K562 (cell line): ENCODE measurements at regions not wholly inside any gene's neighbourhood (a gene's known extent, or its start where the extent isn't known, plus 50 kb on each side); places are given as distances from the start of the nearest gene placed in this dataset.
A peak's percentile ranks its signal among the peaks of the same experiment; 100 is the strongest.

Experiments
- ATAC-seq: fragments of 200-7000 bp; cut with Tn5 transposase; 3 replicates; pipeline ENCODE4 v1.9.1; 2020; ENCODE audit warnings: moderate library complexity
- BruUV-seq: library from RNA; stranded (reverse); fragments of 400-500 nt; replicated peaks from 2 replicates; lab custom pipeline; 2021; lab: Mats Ljungman, UMichigan
- CTCF ChIA-PET: fragments of 300-600 bp; formaldehyde crosslinking; extraction: SDS; loops from one replicate; lab custom pipeline; 2021; ENCODE audit warnings: low intra/inter-chr PET ratio; lab: Yijun Ruan, JAX
- POLR2A ChIA-PET: fragments of 300-600, 350-650 bp; sonication (Branson Sonifier 250); formaldehyde crosslinking; extraction: SDS; loops from one replicate; lab custom pipeline; 2021; ENCODE audit warnings: antibody characterized with exemption, inconsistent platforms; lab: Yijun Ruan, JAX
- DNase-seq, 4 experiments: peaks; one replicate each; pipeline versions ENCODE4 v3.0.0 to v3.0.0-alpha.2; 2011 to 2018; ENCODE audit warnings: low spot score in 3 of 4, mixed read lengths in 3 of 4; ENCODE audit errors: extremely low read depth in 1 of 4
- FAIRE-seq: peaks from 2 replicates; lab custom pipeline; 2011; peaks lifted over from hg19 to GRCh38; lab: Jason Lieb, UNC
- H2AFZ ChIP-seq: 2 replicates; pipeline ENCODE4 v1.6.0; 2011; ENCODE audit warnings: low read depth, low read length, control low read depth, inconsistent platforms
- H3K27ac ChIP-seq: fragments of 200-600 bp; 3 replicates; pipeline ENCODE4 v1.8.0; 2011; ENCODE audit warnings: low read depth, mild to moderate bottlenecking, control low read depth, inconsistent platforms, low read length, moderate library complexity, mixed read lengths; ENCODE audit errors: extremely low read depth
- H3K27me3 ChIP-seq, 2 experiments: fragments of 300-600 bp in 1 of 2; 2 replicates in 1 of 2; 3 replicates in 1 of 2; pipeline versions ENCODE4 v1.6.0 to v1.8.0; 2011; ENCODE audit warnings: inconsistent platforms in 2 of 2, low read length in 2 of 2, mild to moderate bottlenecking in 1 of 2, mixed read lengths in 1 of 2, moderate library complexity in 1 of 2; ENCODE audit not compliant: control insufficient read depth in 2 of 2, insufficient read depth in 2 of 2
- H3K36me3 ChIP-seq: fragments of 300-600 bp; 3 replicates; pipeline ENCODE4 v1.8.0; 2011; ENCODE audit warnings: mild to moderate bottlenecking, low read length, inconsistent platforms; ENCODE audit not compliant: control insufficient read depth, insufficient read depth
- H3K4me1 ChIP-seq, 2 experiments: fragments of 200-600 bp in 1 of 2; replicated peaks in 1 of 2; 2 replicates in 1 of 2; 3 replicates in 1 of 2; pipeline versions ENCODE4 v1.5.1 to v1.8.0; 2011; ENCODE audit warnings: inconsistent platforms in 2 of 2, low read length in 2 of 2, mild to moderate bottlenecking in 1 of 2, mixed read lengths in 1 of 2, moderate library complexity in 1 of 2; ENCODE audit not compliant: control insufficient read depth in 2 of 2, insufficient read depth in 2 of 2
- H3K4me2 ChIP-seq: 2 replicates; pipeline ENCODE4 v1.6.1; 2011; ENCODE audit warnings: low read length, control low read depth, inconsistent platforms, mixed read lengths; ENCODE audit not compliant: insufficient read depth
- H3K4me3 ChIP-seq: fragments of 200-600 bp; sonication (generic), shearing (Covaris generic); 2 replicates; pipeline ENCODE4 v1.5.1; 2016; ENCODE audit warnings: control low read depth, inconsistent platforms
- H3K79me2 ChIP-seq: fragments of 200-600 bp; 3 replicates; pipeline ENCODE4 v1.8.0; 2011; ENCODE audit warnings: low read length, inconsistent platforms; ENCODE audit not compliant: control insufficient read depth, insufficient read depth
- H3K9ac ChIP-seq, 2 experiments: 2 replicates each; pipeline versions ENCODE4 v1.6.0 to v1.6.1; 2011; ENCODE audit warnings: low read depth in 2 of 2, low read length in 2 of 2, control low read depth in 1 of 2, inconsistent platforms in 1 of 2, mild to moderate bottlenecking in 1 of 2, mixed read lengths in 1 of 2; ENCODE audit not compliant: insufficient read depth in 1 of 2
- H3K9me1 ChIP-seq: one replicate; pipeline ENCODE4 v1.6.0; 2011; ENCODE audit warnings: inconsistent platforms, mild to moderate bottlenecking, low read length, moderate library complexity; ENCODE audit not compliant: control insufficient read depth, insufficient read depth
- H3K9me3 ChIP-seq: replicated peaks from 2 replicates; pipeline ENCODE4 v1.5.1; 2011; ENCODE audit warnings: low read depth, low read length, inconsistent platforms; ENCODE audit not compliant: control insufficient read depth, insufficient read depth
- H4K20me1 ChIP-seq: replicated peaks from 2 replicates; pipeline ENCODE4 v1.6.1; 2011; ENCODE audit warnings: low read length, inconsistent platforms, mixed read lengths; ENCODE audit not compliant: control insufficient read depth, insufficient read depth
- BMI1 ChIP-seq: fragments of 150-350 bp; IDR thresholded peaks from 2 replicates; pipeline ENCODE4 v1.6.1; 2014; ENCODE audit warnings: low read length
- CBX5 ChIP-seq: IDR thresholded peaks from 2 replicates; pipeline ENCODE4 v1.6.1; 2014; ENCODE audit warnings: low read depth, borderline replicate concordance
- CREB5 ChIP-seq: fragments of 250-450 bp; sonication (Bioruptor Pico); IDR thresholded peaks from 2 replicates; pipeline ENCODE4 v1.5.0; 2020; ENCODE audit warnings: mild to moderate bottlenecking
- FOXK1 ChIP-seq: sonication (generic); formaldehyde crosslinking; IDR thresholded peaks from 2 replicates; pipeline ENCODE4 v1.8.0; 2022; ENCODE audit warnings: missing genetic modification reagents, mild to moderate bottlenecking, borderline replicate concordance
- MEIS2 ChIP-seq: fragments of 450-650 bp; IDR thresholded peaks from 2 replicates; pipeline ENCODE4 v1.6.1; 2014; ENCODE audit warnings: mild to moderate bottlenecking; ENCODE audit not compliant: partially characterized antibody
- MYC ChIP-seq, 2 experiments: fragments of 250-450 bp in 1 of 2; sonication (Bioruptor Pico) in 1 of 2; IDR thresholded peaks; 2 replicates each; pipeline versions ENCODE4 v1.5.1 to v1.6.1; 2012 to 2021; ENCODE audit warnings: low read depth in 2 of 2, borderline replicate concordance in 1 of 2, improper control_type of control experiment in 1 of 2, low read length in 1 of 2, mild to moderate bottlenecking in 1 of 2, moderate library complexity in 1 of 2
- RBM25 ChIP-seq: fragments of 200-400 bp; formaldehyde crosslinking; IDR thresholded peaks from 2 replicates; pipeline ENCODE4 v1.6.1; 2018; ENCODE audit warnings: low read length, low read depth, moderate library complexity; ENCODE audit not compliant: severe bottlenecking
- SP1 ChIP-seq: sonication (generic); formaldehyde crosslinking; IDR thresholded peaks from 2 replicates; pipeline ENCODE4 v1.8.1; 2022; ENCODE audit warnings: mild to moderate bottlenecking, missing genetic modification reagents
- TARDBP ChIP-seq: fragments of 450-650 bp; IDR thresholded peaks from 2 replicates; pipeline ENCODE4 v1.6.1; 2016
- THAP7 ChIP-seq: fragments of 250-450 bp; sonication (Bioruptor Pico); IDR thresholded peaks from 2 replicates; pipeline ENCODE4 v1.5.0; 2021
- ZBTB33 ChIP-seq: sonication (generic); formaldehyde crosslinking; IDR thresholded peaks from 2 replicates; pipeline ENCODE4 v1.8.1; 2023; ENCODE audit warnings: mild to moderate bottlenecking, missing genetic modification reagents
- ZBTB9 ChIP-seq: fragments of 450-650 bp; formaldehyde crosslinking; IDR thresholded peaks from 2 replicates; pipeline ENCODE4 v1.4.0; 2020; ENCODE audit warnings: mild to moderate bottlenecking, moderate library complexity
- ZKSCAN1 ChIP-seq: fragments of 150-350 bp; IDR thresholded peaks from 2 replicates; pipeline ENCODE4 v1.6.1; 2016; ENCODE audit warnings: low read depth, low read length
- ZNF586 ChIP-seq: fragments of 450-650 bp; formaldehyde crosslinking; conservative IDR thresholded peaks from 2 replicates; pipeline ENCODE4 v1.4.0; 2020; ENCODE audit warnings: mild to moderate bottlenecking, moderate library complexity
- ZNF695 ChIP-seq: fragments of 450-650 bp; formaldehyde crosslinking; IDR thresholded peaks from 2 replicates; pipeline ENCODE4 v1.4.0; 2020; ENCODE audit warnings: mild to moderate bottlenecking, moderate library complexity
- WGBS: fragments of 100-300 bp; shearing (Covaris generic); methylation state at CpG from one replicate; pipeline ENCODE4 v1.1.6; 2016; ENCODE audit warnings: low coverage, mixed read lengths; ENCODE audit not compliant: insufficient coverage; ENCODE audit errors: missing lambda C conversion rate; 5-methylcytosine and 5-hydroxymethylcytosine counted together
- in situ Hi-C: fragments of 300-500 bp; cut with MboI; formaldehyde crosslinking; loops from 4 replicates; pipeline ENCODE4 v1.15.0; 2018; ENCODE audit warnings: inconsistent platforms, mixed read lengths
- intact Hi-C: fragments of 100-400 bp; cut with micrococcal nuclease; formaldehyde crosslinking; loops from 2 replicates; pipeline ENCODE4 v1.14.2; 2022
- TF ChIP-seq, protein P1 (sequence below): fragments of 200-800 bp; sonication (Bioruptor generic); IDR thresholded peaks from 2 replicates; pipeline ENCODE4 v1.6.1; 2017; ENCODE audit warnings: missing genetic modification characterization, missing compliant biosample characterization

DNA sequence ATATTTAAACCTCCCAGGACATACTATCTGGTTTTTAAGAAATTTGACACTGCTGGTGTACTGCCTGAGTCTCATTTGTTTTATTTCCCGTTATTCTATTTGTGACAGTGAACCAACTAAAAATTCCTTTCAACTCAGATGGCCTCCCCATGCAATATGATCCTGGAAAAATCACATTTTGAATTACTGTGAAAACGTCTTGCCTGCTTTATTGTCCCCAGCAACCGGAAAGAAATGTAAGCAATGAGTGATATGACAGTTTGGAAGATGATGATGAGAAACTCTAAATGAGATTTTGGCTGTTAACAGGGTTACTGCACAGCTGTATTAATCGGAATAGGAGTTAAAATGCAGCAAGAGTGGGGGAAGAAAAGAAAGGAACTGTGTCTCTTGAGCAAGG, 590.7 kb upstream of the CDH5 start (continued):
- no peak for TF ChIP-seq ZBTB9 (CRISPR knock-in tag)
- TF ChIP-seq MEIS2: no peak
- TF ChIP-seq ZBTB33 (CRISPR knock-in tag): no peak
- no peak for TF ChIP-seq MYC (IDR thresholded peaks at IDR 0.05; ENCODE audit: low read depth, low read length)
- no peak for TF ChIP-seq MYC (CRISPR knock-in tag; IDR thresholded peaks at IDR 0.05; ENCODE audit: borderline replicate concordance, low read depth)
- no peak for TF ChIP-seq BMI1
- no peak for TF ChIP-seq ZKSCAN1
- TF ChIP-seq, all 486 proteins: peak for 0

DNA sequence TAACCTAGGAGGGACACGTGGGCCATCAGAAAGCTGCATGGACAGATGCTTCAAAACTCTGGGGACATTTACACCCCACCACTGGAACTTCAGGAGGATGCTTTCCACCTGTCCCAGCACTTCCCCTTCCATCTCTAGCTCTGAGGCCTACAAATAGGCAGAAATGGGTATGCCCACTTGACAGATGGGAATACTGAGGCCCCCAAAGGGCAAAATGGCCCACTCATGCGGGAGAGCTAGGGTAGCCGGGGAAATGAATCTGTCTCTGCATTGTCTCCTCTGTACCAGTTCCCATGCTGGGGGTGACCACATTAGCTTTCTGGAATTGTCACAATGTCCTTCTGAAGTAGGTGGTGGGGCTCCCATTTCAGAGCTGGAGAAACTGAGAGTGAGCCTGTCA, 592.1 kb upstream of the CDH5 start:
- in situ Hi-C loops (no loop called here), intact Hi-C loops (no loop called here)
- Histone ChIP-seq H3K9me1 (no peaks in the 10 kb centered on the region), H3K27me3 (no peaks in the 10 kb centered on the region), H3K79me2 (no peaks in the 10 kb centered on the region), H3K36me3 (no peaks in the 10 kb centered on the region), H2AFZ (no peak overlapping the region), H3K9me3 (peaks cover 19% of the 10 kb centered on the region), H3K27ac (no peak overlapping the region), H3K9ac (no peak overlapping the region), H3K4me1 (peaks cover 0 to 6% of the 10 kb centered on the region in 2 experiments; a peak in 1 of 5 replicates), H4K20me1 (no peaks in the 10 kb centered on the region), H3K4me2 (no peak overlapping the region), H3K4me3 (no peak overlapping the region)
- DNase-seq (no peak), FAIRE-seq (no peak), ATAC-seq (no peak)
- no TSS peak for BruUV-seq
- ChIA-PET POLR2A (no interaction called here), CTCF (no interaction called here)
- 13% methylated on average over 3 of the region's 3 CpGs for WGBS
- TF ChIP-seq CREB5 (CRISPR knock-in tag): no peak
- no peak for TF ChIP-seq SP1 (CRISPR knock-in tag)
- peak; percentile 82 for TF ChIP-seq RBM25
- TF ChIP-seq ZNF695: no peak
- TF ChIP-seq, protein P1, sequence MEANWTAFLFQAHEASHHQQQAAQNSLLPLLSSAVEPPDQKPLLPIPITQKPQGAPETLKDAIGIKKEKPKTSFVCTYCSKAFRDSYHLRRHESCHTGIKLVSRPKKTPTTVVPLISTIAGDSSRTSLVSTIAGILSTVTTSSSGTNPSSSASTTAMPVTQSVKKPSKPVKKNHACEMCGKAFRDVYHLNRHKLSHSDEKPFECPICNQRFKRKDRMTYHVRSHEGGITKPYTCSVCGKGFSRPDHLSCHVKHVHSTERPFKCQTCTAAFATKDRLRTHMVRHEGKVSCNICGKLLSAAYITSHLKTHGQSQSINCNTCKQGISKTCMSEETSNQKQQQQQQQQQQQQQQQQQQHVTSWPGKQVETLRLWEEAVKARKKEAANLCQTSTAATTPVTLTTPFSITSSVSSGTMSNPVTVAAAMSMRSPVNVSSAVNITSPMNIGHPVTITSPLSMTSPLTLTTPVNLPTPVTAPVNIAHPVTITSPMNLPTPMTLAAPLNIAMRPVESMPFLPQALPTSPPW (CRISPR knock-in tag): no peak
- TF ChIP-seq FOXK1 (CRISPR knock-in tag): no peak
- no peak for TF ChIP-seq ZNF586 (CRISPR knock-in tag)
- no peak for TF ChIP-seq THAP7
- no peak for TF ChIP-seq TARDBP
- no peak for TF ChIP-seq CBX5
